T-helper 2 cell (primary cell): ENCODE measurements at regions not wholly inside any gene's neighbourhood (a gene's known extent, or its start where the extent isn't known, plus 50 kb on each side); places are given as distances from the start of the nearest gene placed in this dataset.
"Not testable (repeated sequence)": the region's sequence is repeated elsewhere in the genome, so short reads cannot be mapped to it uniquely, and the experiment has no call there.

Experiments
- DNase-seq, 5 experiments: peaks; one replicate each; pipeline versions ENCODE4 v3.0.0 to v3.0.0-alpha.2; 2012 to 2022

DNA sequence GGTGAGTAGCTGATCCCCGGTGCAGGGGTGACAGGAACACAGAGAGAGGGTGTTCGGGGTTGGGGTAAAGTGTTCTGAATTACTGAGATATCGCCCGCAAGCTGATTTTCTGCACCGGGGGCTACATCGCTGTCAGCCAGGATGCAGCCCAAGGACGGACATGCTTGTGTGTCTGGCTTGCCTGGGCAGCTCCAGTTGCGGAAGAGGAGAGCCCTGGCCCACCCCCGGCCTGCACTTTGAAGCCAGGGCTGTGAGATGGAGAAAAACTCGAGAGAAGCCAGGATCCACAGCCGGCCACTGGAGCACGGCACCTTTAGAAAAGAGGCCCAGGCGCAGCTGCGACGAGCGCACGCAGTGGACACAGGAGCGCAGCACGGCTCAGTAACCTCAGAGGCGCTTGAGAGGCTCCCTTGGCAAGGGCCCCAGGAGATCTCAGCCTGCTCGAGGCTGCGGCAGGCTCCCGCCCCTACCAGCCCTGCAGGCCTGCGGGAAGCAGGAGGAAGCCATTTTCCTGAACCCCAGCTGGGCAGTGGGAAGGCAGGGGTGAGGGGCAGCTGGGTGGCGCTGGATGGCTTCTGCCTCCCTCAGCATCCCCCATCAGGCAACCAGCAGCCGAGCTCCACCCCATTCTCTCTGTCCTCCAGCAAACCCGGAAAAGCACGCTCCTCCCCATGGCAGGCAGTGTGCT, 59.2 kb downstream of the C9orf50 start:
- no peak for DNase-seq

DNA sequence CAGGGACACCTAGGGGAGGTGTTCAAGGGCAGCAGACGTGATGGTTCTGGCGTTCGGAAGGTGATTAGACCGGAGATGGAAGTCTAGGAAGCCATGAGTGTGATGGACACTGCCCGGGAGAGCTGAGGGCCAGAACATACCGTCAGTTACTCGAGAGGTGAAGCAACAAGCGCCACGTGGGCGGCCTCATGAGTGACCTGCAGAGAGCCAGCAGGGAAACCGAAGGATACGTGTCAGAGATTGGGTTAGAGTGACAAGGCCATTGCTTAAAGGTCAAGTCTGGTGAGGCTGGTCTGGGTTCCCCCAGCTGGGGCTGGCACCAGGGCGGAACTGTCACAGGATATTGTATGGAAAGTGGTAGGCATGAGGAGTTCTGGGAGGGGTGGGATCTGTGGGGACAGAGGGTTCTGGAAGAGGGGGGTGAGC, 60.0 kb downstream of the C9orf50 start:
- no peak for DNase-seq

DNA sequence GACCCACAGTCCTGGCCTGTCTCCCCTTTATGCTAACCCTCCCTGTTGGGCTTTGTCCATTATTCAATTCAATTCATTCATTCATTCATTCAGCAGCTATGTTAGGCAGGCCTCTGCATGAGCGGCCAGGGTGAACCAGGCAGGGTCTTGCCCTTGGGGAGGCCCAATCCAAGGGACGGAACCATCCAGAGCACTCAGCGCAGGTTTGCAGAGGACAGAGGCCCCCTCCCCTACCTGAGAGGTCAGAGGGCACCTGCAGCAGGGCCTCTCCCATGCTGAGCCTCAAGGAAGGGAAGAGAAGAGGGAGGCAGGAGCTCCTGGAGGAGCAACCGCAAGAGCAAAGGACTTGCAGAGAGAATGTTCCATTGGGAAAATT, 61.4 kb downstream of the C9orf50 start:
- no peak for DNase-seq

DNA sequence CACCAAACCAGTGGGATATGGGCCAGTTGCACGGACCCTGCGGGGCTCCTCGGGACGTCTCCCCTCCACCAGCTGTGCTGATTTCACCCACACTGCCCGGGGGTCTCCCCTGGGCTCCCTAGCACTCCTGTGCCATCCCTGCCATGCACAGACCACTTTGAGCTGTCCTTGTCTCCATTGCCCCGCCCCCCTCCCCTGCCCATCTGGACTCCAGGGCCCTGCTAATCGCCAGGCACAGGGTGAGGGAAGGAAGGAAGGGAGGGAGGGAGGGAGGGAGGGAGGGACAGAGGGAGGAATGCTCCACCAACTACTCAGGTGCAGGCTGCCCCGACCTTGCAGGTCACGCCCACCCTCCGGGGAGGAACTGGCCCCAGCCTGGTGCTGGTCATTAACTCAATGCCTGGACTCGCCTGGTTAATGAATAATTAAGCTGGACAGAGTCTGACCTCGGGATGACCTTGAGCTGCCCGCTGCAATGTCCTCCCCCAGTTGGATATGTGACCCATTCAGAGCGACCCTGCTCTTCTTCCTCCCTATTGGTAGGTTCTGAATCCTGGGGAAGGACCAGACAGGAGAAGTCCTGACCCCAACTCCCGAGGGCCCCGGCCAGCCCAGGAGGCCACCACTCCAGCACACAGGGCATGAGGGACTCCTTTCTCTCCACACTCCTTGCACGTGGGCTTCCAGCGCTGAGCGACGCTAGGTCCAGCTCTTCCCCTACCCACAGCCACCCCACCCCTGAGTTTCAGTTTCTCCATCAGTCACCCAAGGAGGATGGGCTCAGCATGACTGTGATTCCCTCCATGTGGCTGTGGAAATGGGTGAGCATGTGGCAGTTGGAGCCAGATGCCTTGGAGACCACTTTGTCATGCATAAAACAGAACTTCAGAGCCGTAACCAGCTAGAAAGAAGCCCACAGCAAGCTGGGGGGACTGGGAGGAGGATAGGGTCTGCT, 62.1 kb downstream of the C9orf50 start:
- DNase-seq, result no peak

DNA sequence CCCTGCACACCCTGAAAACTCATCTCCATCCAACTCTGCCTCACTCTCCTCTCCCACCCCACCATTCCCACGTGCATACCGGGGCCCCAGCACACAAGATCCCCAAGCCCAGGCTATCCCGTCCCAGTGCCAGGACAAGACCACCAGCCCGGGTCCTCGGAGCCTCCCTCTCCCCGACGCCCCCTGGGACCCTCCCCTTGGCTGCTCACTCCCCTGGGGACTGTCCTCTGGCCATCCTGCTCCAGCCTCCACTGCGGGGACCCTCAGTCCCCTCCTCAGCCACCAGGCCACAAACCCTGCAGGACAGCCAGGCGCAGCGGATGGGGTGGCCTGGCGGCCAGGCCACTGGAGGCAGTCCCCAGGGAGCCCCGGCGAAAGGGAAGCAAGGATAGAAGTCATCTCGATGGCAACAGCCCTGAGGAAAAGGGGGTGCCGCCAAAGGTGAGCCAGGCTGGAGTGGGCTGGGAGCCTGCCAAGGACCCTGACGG, 62.8 kb downstream of the C9orf50 start:
- DNase-seq, result no peak

DNA sequence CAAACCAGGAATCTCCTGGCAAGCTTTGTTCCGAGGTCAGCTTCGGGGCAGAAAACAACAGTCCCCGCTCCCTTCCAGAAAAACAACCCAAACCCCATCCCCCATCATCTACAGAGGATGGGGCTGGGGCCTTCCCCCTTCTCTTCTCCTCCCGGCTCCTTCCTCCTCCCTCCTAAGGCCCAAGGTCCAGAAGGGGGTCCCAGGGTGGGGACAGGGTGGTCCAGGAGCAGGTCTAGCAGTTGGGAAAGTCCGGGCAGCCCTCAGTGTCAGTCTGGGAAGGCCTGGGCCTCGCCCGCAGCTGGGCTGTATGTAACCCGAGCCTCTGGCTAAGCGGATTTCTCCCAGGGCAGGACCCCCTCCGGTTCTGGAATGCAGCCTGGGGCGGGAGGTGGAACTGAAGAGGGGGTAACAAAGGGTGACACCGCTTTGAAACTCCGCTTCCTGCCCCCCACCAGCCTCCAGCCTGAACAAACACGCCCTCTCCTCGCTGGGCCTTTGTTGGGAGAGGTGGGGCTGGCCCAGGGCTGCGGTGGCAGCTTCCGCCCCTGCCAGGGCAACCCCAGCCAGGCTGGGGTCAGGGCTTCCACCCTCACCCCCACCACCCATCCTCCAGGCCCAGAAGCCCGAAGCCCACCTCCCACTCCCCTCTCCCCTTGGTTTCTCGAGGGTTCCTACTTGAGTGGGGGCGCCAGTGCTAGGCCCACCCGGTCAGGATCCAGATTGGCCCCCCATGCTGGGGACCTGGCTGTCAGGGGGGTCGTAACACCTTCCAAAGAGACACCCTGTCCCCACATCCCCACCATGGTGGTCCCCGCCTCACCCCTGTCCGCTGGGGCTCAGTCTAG, 63.5 kb downstream of the C9orf50 start:
- no peak for DNase-seq

DNA sequence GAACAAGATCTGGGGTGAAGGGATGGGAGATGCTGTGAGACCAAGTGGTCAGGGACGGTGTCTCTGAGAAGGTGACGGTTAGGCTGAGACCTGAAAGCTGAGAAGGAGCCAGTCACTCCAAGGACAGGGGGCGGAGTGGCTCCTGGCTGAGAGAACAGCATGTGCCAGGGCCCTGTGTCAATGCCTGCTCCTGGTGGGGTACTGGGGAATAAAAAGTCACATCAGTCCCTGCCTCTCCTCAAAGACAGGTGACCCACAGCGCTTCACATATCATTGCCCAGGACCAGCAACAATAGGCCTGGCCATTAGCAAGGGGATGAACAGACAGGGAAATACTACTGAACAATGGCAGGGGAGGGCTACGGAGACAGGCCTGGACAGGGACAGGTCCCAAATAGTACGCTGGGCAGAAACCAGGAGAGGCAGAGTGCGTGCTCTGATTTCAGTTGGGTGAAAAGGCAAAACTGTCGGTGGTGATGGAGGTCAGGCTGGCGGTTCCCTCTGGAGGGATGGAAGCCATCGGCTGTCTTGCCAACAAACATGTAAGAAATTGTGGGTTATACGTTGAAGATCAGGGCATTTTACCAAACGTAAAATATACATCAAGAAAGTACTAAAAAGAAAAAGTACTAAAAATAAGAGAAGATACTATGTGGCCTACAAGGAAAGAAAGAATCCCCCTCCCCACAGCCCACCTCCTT, 64.3 kb downstream of the C9orf50 start:
- DNase-seq, result no peak

DNA sequence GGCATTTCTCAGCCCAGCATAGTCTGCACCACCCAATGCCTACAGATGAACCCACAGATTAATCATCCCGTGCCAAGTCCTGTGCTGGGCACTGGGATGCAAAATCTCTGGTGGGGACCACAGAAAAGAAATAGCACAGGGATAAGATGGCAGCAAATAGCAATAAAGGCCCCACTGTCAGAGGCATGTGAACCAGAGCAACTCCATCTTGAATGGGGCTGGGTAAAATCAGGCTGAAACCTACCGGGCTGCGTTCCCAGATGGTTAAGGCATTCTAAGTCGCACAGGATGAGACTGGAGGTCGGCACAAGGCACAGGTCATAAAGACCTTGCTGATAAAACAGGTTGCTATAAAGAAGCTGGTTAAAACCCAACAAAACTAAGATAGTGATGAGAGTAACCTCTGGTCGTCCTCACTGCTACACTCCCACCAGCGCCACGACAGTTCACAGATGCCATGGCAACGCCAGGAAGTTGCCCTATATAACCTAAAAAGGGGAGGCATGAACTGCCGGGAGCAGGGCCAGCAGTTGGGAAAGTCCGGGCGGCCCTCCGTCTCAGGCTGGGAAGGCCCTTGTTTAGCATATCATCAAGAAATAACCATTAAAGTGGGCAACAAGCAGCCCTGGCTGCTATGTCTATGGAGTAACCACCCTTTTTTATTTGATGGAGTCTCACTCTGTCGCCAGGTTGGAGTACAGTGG, 65.2 kb downstream of the C9orf50 start:
- no peak for DNase-seq

DNA sequence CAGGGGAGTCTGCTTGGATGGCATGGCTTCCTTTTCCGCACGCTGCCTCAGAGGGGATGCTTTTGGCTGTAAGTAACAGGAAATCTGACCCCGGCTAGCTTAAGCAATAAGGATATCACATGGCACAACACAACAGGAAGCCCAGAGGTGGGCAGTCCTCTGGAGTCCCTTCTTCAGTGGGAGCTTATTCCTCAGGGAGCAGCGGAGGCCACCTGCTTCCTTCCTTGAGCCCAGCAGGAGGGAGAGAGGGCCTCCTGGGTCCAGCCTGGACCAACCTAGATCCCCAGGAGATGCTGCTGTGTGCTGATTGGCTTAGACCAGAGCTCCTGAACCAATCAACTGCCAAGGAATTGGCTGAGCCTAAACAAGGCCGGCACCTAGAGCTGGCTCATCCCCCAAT, 66.3 kb downstream of the C9orf50 start:
- no peak for DNase-seq

DNA sequence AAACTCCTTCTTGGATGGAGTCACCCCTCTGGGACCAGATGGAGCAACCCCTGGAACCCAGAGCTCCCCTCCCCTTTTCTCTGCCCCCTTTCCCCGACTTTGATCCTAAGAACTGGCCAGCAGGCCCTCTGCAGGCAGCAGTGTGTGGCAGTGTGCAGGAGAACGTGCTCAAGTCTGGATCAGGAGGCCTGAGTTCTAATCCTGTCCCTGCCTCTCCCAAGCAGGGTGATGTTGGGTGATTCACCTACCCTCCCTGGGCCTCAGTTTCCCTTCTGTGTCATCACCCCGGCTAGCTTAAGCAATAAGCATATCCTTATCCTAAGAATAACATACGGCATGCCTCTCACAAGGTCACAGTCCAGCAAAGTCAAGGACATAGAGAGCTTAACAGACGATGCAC, 67.6 kb downstream of the C9orf50 start:
- DNase-seq, result no peak

DNA sequence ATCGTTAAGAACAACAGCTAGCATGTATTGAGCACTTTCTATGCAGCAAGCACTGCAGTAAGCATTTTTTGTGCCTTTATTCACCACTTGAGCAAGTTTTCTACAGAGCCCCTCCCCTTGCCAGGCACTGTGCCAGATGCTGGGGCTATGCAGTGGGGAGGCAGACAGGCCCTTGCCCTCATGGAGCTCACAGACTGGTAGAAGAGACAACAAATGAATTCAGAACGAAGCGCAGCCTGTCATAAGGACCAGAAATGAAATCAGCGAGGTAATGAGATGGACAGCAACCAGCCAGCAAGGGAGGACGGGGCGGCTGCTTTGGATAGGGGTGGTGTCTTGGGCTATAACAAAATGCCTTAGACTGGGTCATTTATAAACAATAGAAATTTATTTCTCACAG, 68.8 kb downstream of the C9orf50 start:
- DNase-seq, result no peak

DNA sequence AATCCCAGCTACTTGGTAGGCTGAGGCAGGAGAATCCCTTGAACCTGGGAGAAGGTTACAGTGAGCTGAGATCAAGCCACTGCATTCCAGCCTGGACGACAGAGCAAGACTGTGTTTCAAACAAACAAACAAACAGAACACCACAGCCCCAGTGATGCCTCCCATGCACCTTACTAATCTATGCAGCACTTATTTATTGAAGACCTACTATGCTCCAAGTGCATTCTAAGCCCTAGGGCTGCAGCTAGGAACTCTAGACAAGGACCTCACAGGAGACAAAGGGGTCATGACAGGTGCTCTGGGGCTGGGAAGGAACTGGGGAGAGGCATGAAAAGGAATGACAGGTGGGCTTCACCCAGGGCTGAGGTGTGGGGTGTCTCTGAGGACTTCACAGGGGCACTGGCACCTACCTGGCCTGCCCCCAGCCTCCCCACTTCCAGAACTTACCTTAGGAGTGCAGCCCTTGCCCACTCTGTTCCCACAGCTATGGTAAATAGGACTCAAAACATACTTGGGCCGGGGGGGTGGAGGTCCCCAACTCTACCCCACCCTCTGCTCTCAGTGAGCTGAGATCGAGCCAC, 69.4 kb downstream of the C9orf50 start:
- DNase-seq, result no peak

DNA sequence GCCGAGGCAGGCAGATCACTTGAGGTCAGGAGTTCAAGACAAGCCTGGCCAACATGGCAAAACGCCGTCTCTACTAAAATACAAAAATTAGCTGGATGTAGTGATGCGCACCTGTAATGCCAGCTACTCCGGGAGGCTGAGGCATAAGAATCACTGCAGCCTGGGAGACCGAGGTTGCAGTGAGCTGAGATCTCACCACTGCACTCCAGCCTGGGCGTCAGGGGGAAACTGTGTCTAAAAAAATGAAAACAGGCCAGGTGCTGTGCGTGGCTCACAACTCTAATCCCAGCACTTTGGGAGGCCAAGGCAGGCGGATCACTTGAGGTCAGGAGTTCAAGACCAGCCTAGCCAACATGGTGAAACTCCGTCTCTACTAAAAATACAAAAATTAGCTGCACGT, 69.9 kb downstream of the C9orf50 start:
- not testable (repeated sequence) for DNase-seq

DNA sequence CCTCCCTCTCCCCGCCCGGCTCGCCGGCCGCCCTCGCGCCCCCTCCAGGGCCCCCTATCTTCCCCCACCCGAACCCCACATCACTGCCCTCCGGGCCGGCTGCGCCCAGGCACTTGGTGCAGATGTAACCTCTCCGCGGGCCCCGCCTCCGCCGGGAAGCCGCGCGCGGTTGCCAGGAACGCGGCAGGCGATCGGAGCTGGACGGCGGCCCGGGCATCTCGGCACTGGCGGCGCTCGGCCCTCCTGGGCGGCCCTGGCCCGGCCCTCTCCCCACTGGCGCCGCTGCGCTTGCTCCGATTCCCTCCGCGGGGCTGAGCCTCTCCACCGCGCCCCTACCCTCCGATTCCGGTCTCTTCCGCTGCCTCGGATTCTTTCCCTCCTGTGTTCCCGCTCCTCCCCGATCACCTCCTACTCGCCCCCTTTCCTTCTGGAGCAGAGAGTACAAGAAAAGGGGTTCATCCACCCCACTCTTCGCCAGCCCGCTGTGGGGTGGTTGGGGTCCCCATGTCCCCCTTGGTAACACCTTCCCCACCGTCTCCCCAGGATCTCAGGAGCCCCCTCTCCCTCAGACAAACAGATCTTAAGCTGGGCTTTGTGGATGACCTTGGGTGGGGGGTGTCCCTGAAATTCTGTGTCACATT, 70.6 kb downstream of the C9orf50 start:
- no peak for DNase-seq

DNA sequence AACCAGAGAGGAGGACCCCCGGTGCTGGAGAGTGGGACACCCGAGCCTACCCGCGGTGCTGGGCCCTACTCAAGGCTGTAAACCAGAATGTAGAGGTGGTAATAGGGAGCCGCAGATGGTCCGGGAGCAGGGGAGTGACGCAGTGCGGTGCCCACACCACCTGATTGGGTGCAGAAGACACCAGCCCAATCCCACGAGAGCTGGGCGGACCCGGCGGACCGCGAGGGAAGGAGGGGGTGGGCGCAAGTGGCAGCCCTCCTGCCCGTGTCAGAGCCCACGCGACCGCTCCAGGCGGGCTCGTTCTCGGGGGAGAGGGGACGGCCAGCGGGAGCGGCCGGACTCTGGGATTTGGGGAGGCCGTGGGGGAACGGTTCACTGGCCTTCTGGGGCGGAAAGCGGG, 71.2 kb downstream of the C9orf50 start:
- DNase-seq, result no peak

DNA sequence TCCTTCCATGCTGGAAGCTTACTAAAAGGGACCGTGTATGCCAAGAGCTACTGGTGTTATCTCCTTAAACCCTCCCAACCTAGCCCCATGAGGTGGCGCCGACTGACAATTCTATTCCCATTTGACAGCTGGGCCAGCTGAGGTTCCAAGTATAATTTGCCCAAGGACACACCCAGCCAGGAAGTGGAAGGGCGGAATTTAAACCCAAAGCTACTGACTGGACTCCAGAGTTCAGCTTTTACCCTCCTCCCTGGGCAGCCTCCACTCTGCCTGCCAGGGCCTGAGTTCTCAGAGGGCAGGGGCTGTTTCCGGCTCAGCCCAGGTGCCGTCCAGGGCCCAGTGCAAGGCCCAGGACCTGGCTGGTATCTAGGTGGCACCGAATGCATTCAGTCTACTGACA, 71.8 kb downstream of the C9orf50 start:
- DNase-seq, result no peak

DNA sequence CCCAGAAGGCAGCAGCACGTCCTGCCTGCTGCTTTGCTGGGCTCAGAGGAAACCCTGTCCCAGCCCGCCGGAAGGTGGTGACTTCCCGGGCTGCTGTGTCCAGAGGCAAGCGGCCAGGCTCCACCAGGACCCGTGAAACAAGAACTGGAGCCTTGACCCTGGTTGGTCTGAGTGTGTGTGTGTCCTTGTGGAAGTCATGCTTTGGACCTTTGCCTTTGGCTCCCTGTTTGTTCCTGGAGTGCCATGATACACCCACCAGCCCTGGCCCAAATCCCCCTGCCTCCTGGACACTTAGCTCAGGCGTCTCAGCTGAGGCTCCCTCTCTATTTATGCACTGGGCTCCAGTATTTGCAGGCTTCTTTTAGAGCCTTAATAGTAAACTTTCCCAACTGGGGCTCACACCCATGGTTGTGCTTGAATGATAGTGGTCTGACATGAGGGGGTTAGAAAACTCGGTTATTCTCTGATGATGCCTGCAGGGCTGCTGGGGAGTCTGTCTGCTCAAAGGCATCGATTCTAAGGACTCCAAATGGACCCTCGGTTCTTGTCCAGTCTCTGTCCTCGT, 72.2 kb downstream of the C9orf50 start:
- no peak for DNase-seq

DNA sequence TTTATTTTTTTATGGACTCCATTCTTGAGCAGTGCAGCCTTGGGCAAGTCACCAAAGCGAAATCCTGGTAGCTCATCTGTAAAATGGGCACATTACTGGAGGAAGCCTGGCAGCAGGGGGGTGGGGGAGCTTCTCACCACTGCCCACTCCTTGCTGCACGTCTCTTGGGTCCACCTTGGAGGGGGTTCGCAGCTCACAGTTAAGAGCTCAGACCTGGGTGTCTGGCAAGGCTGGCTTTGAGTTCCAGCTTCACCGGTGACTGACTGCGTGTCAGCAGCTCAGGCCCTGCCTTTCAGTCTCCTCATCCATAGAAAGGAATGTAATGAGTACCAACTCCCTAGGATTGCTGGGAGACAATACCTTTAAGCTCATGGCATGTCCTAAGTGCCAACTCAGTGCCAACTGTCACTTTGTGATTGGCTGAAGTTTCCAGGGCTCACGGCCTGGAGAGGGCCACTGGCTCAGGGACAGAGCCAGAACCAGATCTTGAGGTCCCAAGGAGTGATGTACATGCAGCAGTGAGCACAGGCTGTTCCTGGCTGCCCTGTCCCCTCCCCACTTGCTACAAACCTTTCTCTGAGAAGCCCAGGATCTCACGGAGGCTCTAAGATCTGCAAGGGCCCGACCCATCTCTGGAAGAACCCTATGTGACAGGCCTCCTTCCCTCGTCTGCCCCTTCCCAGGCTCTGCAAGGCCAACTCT, 72.9 kb downstream of the C9orf50 start:
- DNase-seq, result no peak

DNA sequence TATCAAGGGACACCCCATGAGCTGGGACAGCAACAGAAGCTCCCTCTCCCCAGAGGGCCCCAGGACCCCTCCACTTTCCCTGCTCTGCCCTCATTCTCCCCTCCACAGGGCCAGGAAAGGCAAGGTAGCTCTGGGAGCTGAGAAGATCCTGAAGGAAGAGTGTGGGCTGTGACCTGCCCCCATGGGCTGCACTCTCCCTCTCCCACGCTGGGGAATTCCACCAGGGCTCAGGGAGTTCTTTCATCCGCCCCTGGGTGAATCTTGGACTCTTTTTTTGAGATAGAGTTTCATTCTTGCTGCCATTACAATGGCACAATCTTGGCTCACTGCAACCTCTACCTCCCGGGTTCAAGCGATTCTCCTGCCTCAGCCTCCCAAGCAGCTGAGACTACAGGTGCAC, 73.8 kb downstream of the C9orf50 start:
- DNase-seq, result no peak

DNA sequence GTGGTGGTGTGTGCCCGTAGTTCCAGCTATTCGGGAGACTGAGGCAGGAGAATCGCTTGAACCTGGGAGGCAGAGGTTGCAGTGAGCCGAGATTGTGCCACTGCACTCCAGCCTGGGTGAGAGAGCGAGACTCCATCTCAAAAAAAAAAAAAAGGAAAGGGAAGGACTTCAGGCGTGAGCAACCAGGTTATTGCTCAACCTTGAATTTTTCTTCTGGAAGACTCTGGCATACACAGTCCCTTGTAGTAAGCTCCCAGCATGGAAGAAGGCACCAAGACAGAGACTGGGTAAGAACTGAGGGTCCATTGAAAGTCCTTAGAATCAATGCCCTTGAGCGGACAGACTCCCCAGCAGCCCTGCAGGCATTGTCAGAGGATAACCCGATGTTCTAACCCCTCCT, 75.0 kb downstream of the C9orf50 start:
- not testable (repeated sequence) for DNase-seq
